DND-41 (cell line): ENCODE measurements at regions not wholly inside any gene's neighbourhood (a gene's known extent, or its start where the extent isn't known, plus 50 kb on each side); places are given as distances from the start of the nearest gene placed in this dataset.

Experiments used
- CTCF ChIP-seq: IDR thresholded peaks from 2 replicates; pipeline ENCODE4 v1.5.1; 2012; ENCODE audit warnings: borderline replicate concordance, low read length, moderate library complexity, mild to moderate bottlenecking; ENCODE audit not compliant: poor library complexity, severe bottlenecking; ENCODE audit errors: extremely low read depth
- EZH2 ChIP-seq: IDR thresholded peaks from 3 replicates; pipeline ENCODE4 v1.6.1; 2012; ENCODE audit warnings: borderline replicate concordance, low read depth, mild to moderate bottlenecking, moderate library complexity, low read length, inconsistent platforms; ENCODE audit not compliant: severe bottlenecking

GRCh38 chr12:97659117-97659880 lies 196.7 kb downstream of the RMST start:
- TF ChIP-seq CTCF (no peak), EZH2 (no peak)
